ENCODE measurements at regions not wholly inside any gene's neighbourhood (a gene's known extent, or its start where the extent isn't known, plus 50 kb on each side); places are given as distances from the start of the nearest gene placed in this dataset.

DNA sequence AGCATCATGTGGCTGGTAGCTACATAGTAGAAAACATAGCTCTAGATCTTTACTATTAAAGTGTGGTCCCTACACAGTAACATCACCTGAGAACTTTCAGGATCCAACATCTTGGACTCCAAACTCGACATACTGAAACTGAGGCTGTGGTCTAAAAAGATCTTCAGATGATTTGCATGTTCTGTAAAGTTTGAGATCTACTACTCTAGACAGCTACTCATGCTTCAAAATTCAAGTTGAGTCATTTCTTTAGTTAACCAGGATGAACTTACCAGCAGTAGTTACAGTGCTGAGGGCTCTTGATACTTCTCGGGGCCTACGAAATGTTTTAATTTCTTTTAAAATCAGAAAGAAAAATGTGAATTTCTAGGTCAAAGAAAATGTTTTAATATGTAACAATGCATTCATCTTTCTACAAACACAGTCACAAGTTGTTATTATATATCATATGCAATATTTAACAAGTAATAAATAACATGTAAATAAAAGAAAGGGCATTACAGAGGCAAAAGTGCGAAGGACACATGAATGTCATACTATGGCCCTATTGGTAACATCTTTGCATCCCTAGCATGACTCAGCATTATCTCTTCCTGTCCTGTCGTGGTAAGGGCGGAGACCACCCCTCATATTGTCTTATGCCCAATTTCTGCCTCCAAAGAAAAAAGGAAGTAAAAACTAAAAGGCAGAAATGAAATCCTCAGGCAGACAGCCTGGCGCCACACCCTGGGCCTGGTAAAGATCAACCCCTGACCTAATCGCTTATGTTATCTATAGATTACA lies 563.9 kb upstream of the TLE4 start:
- DNase-seq (ENCODE audit: low read depth in 2 of 2) = no peak
- Histone ChIP-seq H3K9me3 (ENCODE audit: control insufficient read depth, insufficient read depth, low read depth, low read length) (no peaks in the 10 kb centered on the region), H3K27me3 (ENCODE audit: control insufficient read depth, insufficient read depth, low read length) (no peaks in the 10 kb centered on the region), H3K4me3 (replicated peaks in 1 of 4; ENCODE audit: control extremely low read depth in 1 of 4, insufficient read depth in 1 of 4, low read depth in 3 of 4, low read length in 4 of 4) (no peak overlapping the region), H3K4me1 (ENCODE audit: control insufficient read depth, extremely low read depth, insufficient read depth, low read length) (no peaks in the 10 kb centered on the region), H3K79me2 (ENCODE audit: control insufficient read depth, insufficient read depth, low read length) (no peaks in the 10 kb centered on the region), H3K9ac (ENCODE audit: insufficient read depth, low read length) (no peak overlapping the region), H2AFZ (ENCODE audit: low read length) (no peak overlapping the region), H3K36me3 (ENCODE audit: control insufficient read depth, insufficient read depth, low read length) (no peaks in the 10 kb centered on the region), H4K20me1 (ENCODE audit: control insufficient read depth, extremely low read depth, insufficient read depth, low read length) (no peaks in the 10 kb centered on the region), H3K4me2 (ENCODE audit: extremely low read depth, insufficient read depth, low read length) (no peak overlapping the region), H3K27ac (ENCODE audit: insufficient read depth, low read length) (no peak overlapping the region)
- no peak for TF ChIP-seq EZH2 (IDR thresholded peaks at IDR 0.05; ENCODE audit: low read length, missing control alignments)
- TF ChIP-seq, protein P1, sequence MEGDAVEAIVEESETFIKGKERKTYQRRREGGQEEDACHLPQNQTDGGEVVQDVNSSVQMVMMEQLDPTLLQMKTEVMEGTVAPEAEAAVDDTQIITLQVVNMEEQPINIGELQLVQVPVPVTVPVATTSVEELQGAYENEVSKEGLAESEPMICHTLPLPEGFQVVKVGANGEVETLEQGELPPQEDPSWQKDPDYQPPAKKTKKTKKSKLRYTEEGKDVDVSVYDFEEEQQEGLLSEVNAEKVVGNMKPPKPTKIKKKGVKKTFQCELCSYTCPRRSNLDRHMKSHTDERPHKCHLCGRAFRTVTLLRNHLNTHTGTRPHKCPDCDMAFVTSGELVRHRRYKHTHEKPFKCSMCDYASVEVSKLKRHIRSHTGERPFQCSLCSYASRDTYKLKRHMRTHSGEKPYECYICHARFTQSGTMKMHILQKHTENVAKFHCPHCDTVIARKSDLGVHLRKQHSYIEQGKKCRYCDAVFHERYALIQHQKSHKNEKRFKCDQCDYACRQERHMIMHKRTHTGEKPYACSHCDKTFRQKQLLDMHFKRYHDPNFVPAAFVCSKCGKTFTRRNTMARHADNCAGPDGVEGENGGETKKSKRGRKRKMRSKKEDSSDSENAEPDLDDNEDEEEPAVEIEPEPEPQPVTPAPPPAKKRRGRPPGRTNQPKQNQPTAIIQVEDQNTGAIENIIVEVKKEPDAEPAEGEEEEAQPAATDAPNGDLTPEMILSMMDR (conservative IDR thresholded peaks at IDR 0.05 in 1 of 2, IDR thresholded peaks at IDR 0.05 in 1 of 2; ENCODE audit: low read depth in 1 of 2, low read length in 2 of 2) = no peak

DNA sequence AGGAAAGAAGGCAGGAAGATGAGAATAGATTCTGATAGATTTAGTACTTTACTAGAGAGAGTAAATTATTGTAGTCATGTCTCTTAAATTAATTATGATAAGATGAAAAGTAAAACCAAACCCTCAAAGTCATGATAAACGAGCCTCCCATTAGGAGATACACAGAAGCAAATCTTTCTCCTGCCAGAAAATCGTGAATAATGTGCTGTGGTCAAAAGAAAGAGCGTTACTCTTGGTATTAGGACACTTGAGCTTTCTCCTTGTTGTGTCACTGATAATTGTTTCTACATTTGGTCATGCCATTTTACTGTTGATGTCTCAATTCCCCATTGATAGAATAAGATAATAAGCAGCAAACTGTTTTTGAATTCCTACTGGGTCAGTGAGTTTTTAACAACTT lies 562.8 kb upstream of the TLE4 start:
- Histone ChIP-seq H3K9me3 (ENCODE audit: control insufficient read depth, insufficient read depth, low read depth, low read length) (no peaks in the 10 kb centered on the region), H3K36me3 (ENCODE audit: control insufficient read depth, insufficient read depth, low read length) (no peaks in the 10 kb centered on the region), H3K4me3 (replicated peaks in 1 of 4; ENCODE audit: control extremely low read depth in 1 of 4, insufficient read depth in 1 of 4, low read depth in 3 of 4, low read length in 4 of 4) (no peak overlapping the region), H3K9ac (ENCODE audit: insufficient read depth, low read length) (no peak overlapping the region), H4K20me1 (ENCODE audit: control insufficient read depth, extremely low read depth, insufficient read depth, low read length) (no peaks in the 10 kb centered on the region), H3K4me1 (ENCODE audit: control insufficient read depth, extremely low read depth, insufficient read depth, low read length) (no peaks in the 10 kb centered on the region), H3K27me3 (ENCODE audit: control insufficient read depth, insufficient read depth, low read length) (no peaks in the 10 kb centered on the region), H3K27ac (ENCODE audit: insufficient read depth, low read length) (no peak overlapping the region), H3K4me2 (ENCODE audit: extremely low read depth, insufficient read depth, low read length) (no peak overlapping the region), H3K79me2 (ENCODE audit: control insufficient read depth, insufficient read depth, low read length) (no peaks in the 10 kb centered on the region), H2AFZ (ENCODE audit: low read length) (no peak overlapping the region)
- TF ChIP-seq, protein P1 (conservative IDR thresholded peaks at IDR 0.05 in 1 of 2, IDR thresholded peaks at IDR 0.05 in 1 of 2; ENCODE audit: low read depth in 1 of 2, low read length in 2 of 2) = no peak
- no peak for TF ChIP-seq EZH2 (IDR thresholded peaks at IDR 0.05; ENCODE audit: low read length, missing control alignments)
- DNase-seq (ENCODE audit: low read depth in 2 of 2) = peak in 1 of 2 donors; percentile 51

DNA sequence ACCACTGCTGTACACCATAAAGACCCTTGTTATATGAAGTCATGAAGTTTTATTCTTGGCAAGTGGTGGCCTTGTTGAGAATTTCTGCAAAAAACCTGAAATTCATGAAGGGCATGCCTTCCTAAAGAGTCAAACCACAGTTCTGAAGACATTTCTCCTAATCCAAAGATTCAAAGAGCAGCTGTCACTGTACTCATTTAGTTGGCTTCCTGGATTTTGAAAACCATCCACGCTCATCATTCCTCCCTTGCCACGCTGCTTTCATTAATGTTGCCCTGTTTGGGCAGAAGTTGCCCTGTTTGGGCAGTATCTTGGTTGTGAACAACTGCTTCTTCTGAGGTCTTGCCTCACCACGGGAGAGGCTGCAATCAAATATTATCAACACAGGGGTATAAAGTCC lies 560.3 kb upstream of the TLE4 start:
- Histone ChIP-seq H3K27me3 (ENCODE audit: control insufficient read depth, insufficient read depth, low read length) (no peaks in the 10 kb centered on the region), H3K9me3 (ENCODE audit: control insufficient read depth, insufficient read depth, low read depth, low read length) (no peaks in the 10 kb centered on the region), H3K27ac (ENCODE audit: insufficient read depth, low read length) (no peak overlapping the region), H3K9ac (ENCODE audit: insufficient read depth, low read length) (no peak overlapping the region), H3K4me1 (ENCODE audit: control insufficient read depth, extremely low read depth, insufficient read depth, low read length) (peaks cover 7% of the 10 kb centered on the region), H3K4me3 (replicated peaks in 1 of 4; ENCODE audit: control extremely low read depth in 1 of 4, insufficient read depth in 1 of 4, low read depth in 3 of 4, low read length in 4 of 4) (no peak overlapping the region), H3K79me2 (ENCODE audit: control insufficient read depth, insufficient read depth, low read length) (no peaks in the 10 kb centered on the region), H3K36me3 (ENCODE audit: control insufficient read depth, insufficient read depth, low read length) (no peaks in the 10 kb centered on the region), H4K20me1 (ENCODE audit: control insufficient read depth, extremely low read depth, insufficient read depth, low read length) (no peaks in the 10 kb centered on the region), H3K4me2 (ENCODE audit: extremely low read depth, insufficient read depth, low read length) (no peak overlapping the region), H2AFZ (ENCODE audit: low read length) (no peak overlapping the region)
- TF ChIP-seq, protein P1 (conservative IDR thresholded peaks at IDR 0.05 in 1 of 2, IDR thresholded peaks at IDR 0.05 in 1 of 2; ENCODE audit: low read depth in 1 of 2, low read length in 2 of 2) = no peak
- TF ChIP-seq EZH2 (IDR thresholded peaks at IDR 0.05; ENCODE audit: low read length, missing control alignments) = no peak
- DNase-seq (ENCODE audit: low read depth in 2 of 2) = no peak
